K562 (cell line): ENCODE measurements at regions not wholly inside any gene's neighbourhood (a gene's known extent, or its start where the extent isn't known, plus 50 kb on each side); places are given as distances from the start of the nearest gene placed in this dataset.

Experiments used
- ATAC-seq: fragments of 200-7000 bp; cut with Tn5 transposase; 3 replicates; pipeline ENCODE4 v1.9.1; 2020; ENCODE audit warnings: moderate library complexity
- BruUV-seq: library from RNA; stranded (reverse); fragments of 400-500 nt; replicated peaks from 2 replicates; lab custom pipeline; 2021; lab: Mats Ljungman, UMichigan
- CTCF ChIA-PET: fragments of 300-600 bp; formaldehyde crosslinking; extraction: SDS; loops from one replicate; lab custom pipeline; 2021; ENCODE audit warnings: low intra/inter-chr PET ratio; lab: Yijun Ruan, JAX
- POLR2A ChIA-PET: fragments of 300-600, 350-650 bp; sonication (Branson Sonifier 250); formaldehyde crosslinking; extraction: SDS; loops from one replicate; lab custom pipeline; 2021; ENCODE audit warnings: antibody characterized with exemption, inconsistent platforms; lab: Yijun Ruan, JAX
- DNase-seq, 4 experiments: peaks; one replicate each; pipeline versions ENCODE4 v3.0.0 to v3.0.0-alpha.2; 2011 to 2018; ENCODE audit warnings: low spot score in 3 of 4, mixed read lengths in 3 of 4; ENCODE audit errors: extremely low read depth in 1 of 4
- FAIRE-seq: peaks from 2 replicates; lab custom pipeline; 2011; peaks lifted over from hg19 to GRCh38; lab: Jason Lieb, UNC
- H2AFZ ChIP-seq: 2 replicates; pipeline ENCODE4 v1.6.0; 2011; ENCODE audit warnings: low read depth, low read length, control low read depth, inconsistent platforms
- H3K27ac ChIP-seq: fragments of 200-600 bp; 3 replicates; pipeline ENCODE4 v1.8.0; 2011; ENCODE audit warnings: low read depth, mild to moderate bottlenecking, control low read depth, inconsistent platforms, low read length, moderate library complexity, mixed read lengths; ENCODE audit errors: extremely low read depth
- H3K27me3 ChIP-seq, 2 experiments: fragments of 300-600 bp in 1 of 2; 2 replicates in 1 of 2; 3 replicates in 1 of 2; pipeline versions ENCODE4 v1.6.0 to v1.8.0; 2011; ENCODE audit warnings: inconsistent platforms in 2 of 2, low read length in 2 of 2, mild to moderate bottlenecking in 1 of 2, mixed read lengths in 1 of 2, moderate library complexity in 1 of 2; ENCODE audit not compliant: control insufficient read depth in 2 of 2, insufficient read depth in 2 of 2
- H3K36me3 ChIP-seq: fragments of 300-600 bp; 3 replicates; pipeline ENCODE4 v1.8.0; 2011; ENCODE audit warnings: mild to moderate bottlenecking, low read length, inconsistent platforms; ENCODE audit not compliant: control insufficient read depth, insufficient read depth
- H3K4me1 ChIP-seq, 2 experiments: fragments of 200-600 bp in 1 of 2; replicated peaks in 1 of 2; 2 replicates in 1 of 2; 3 replicates in 1 of 2; pipeline versions ENCODE4 v1.5.1 to v1.8.0; 2011; ENCODE audit warnings: inconsistent platforms in 2 of 2, low read length in 2 of 2, mild to moderate bottlenecking in 1 of 2, mixed read lengths in 1 of 2, moderate library complexity in 1 of 2; ENCODE audit not compliant: control insufficient read depth in 2 of 2, insufficient read depth in 2 of 2
- H3K4me2 ChIP-seq: 2 replicates; pipeline ENCODE4 v1.6.1; 2011; ENCODE audit warnings: low read length, control low read depth, inconsistent platforms, mixed read lengths; ENCODE audit not compliant: insufficient read depth
- H3K4me3 ChIP-seq: fragments of 200-600 bp; sonication (generic), shearing (Covaris generic); 2 replicates; pipeline ENCODE4 v1.5.1; 2016; ENCODE audit warnings: control low read depth, inconsistent platforms
- H3K79me2 ChIP-seq: fragments of 200-600 bp; 3 replicates; pipeline ENCODE4 v1.8.0; 2011; ENCODE audit warnings: low read length, inconsistent platforms; ENCODE audit not compliant: control insufficient read depth, insufficient read depth
- H3K9ac ChIP-seq, 2 experiments: 2 replicates each; pipeline versions ENCODE4 v1.6.0 to v1.6.1; 2011; ENCODE audit warnings: low read depth in 2 of 2, low read length in 2 of 2, control low read depth in 1 of 2, inconsistent platforms in 1 of 2, mild to moderate bottlenecking in 1 of 2, mixed read lengths in 1 of 2; ENCODE audit not compliant: insufficient read depth in 1 of 2
- H3K9me1 ChIP-seq: one replicate; pipeline ENCODE4 v1.6.0; 2011; ENCODE audit warnings: inconsistent platforms, mild to moderate bottlenecking, low read length, moderate library complexity; ENCODE audit not compliant: control insufficient read depth, insufficient read depth
- H3K9me3 ChIP-seq: replicated peaks from 2 replicates; pipeline ENCODE4 v1.5.1; 2011; ENCODE audit warnings: low read depth, low read length, inconsistent platforms; ENCODE audit not compliant: control insufficient read depth, insufficient read depth
- H4K20me1 ChIP-seq: replicated peaks from 2 replicates; pipeline ENCODE4 v1.6.1; 2011; ENCODE audit warnings: low read length, inconsistent platforms, mixed read lengths; ENCODE audit not compliant: control insufficient read depth, insufficient read depth
- CBX1 ChIP-seq: sonication (generic); IDR thresholded peaks from 2 replicates; pipeline ENCODE4 v1.6.1; 2016; ENCODE audit warnings: antibody characterized with exemption, low read depth, mild to moderate bottlenecking
- CXXC5 ChIP-seq: fragments of 250-450 bp; sonication (Bioruptor Pico); IDR thresholded peaks from 2 replicates; pipeline ENCODE4 v1.8.0; 2022; ENCODE audit warnings: inconsistent platforms, mild to moderate bottlenecking, moderate library complexity
- DPF2 ChIP-seq: fragments of 450-650 bp; IDR thresholded peaks from 2 replicates; pipeline ENCODE4 v1.6.1; 2016
- HDAC8 ChIP-seq: fragments of 450-650 bp; IDR thresholded peaks from 2 replicates; pipeline ENCODE4 v1.6.1; 2016; ENCODE audit warnings: mild to moderate bottlenecking, missing genetic modification characterization, moderate library complexity, missing compliant biosample characterization
- HLTF ChIP-seq: fragments of 450-650 bp; IDR thresholded peaks from 2 replicates; pipeline ENCODE4 v1.6.1; 2016
- NR3C1 ChIP-seq: sonication (generic); formaldehyde crosslinking; IDR thresholded peaks from 2 replicates; pipeline ENCODE4 v1.8.1; 2022; ENCODE audit warnings: missing genetic modification reagents
- PBX2 ChIP-seq, 2 experiments: IDR thresholded peaks in 1 of 2; conservative IDR thresholded peaks in 1 of 2; 2 replicates each; pipeline ENCODE4 v1.6.1; 2016; ENCODE audit warnings: low read depth in 2 of 2, mild to moderate bottlenecking in 1 of 2, missing compliant biosample characterization in 1 of 2, missing genetic modification characterization in 1 of 2, moderate library complexity in 1 of 2
- SRSF9 ChIP-seq: fragments of 200-400 bp; formaldehyde crosslinking; IDR thresholded peaks from 2 replicates; pipeline ENCODE4 v1.6.1; 2017; ENCODE audit warnings: low read depth, low read length, borderline replicate concordance
- TCF7L2 ChIP-seq: fragments of 150-350 bp; IDR thresholded peaks from 2 replicates; pipeline ENCODE4 v1.6.1; 2016; ENCODE audit warnings: low read depth, mild to moderate bottlenecking, low read length, moderate library complexity
- ZNF134 ChIP-seq: fragments of 250-450 bp; sonication (Bioruptor Pico); conservative IDR thresholded peaks from 2 replicates; pipeline ENCODE4 v1.4.0; 2020
- ZNF586 ChIP-seq: fragments of 450-650 bp; formaldehyde crosslinking; conservative IDR thresholded peaks from 2 replicates; pipeline ENCODE4 v1.4.0; 2020; ENCODE audit warnings: mild to moderate bottlenecking, moderate library complexity
- WGBS: fragments of 100-300 bp; shearing (Covaris generic); methylation state at CpG from one replicate; pipeline ENCODE4 v1.1.6; 2016; ENCODE audit warnings: low coverage, mixed read lengths; ENCODE audit not compliant: insufficient coverage; ENCODE audit errors: missing lambda C conversion rate; 5-methylcytosine and 5-hydroxymethylcytosine counted together
- in situ Hi-C: fragments of 300-500 bp; cut with MboI; formaldehyde crosslinking; loops from 4 replicates; pipeline ENCODE4 v1.15.0; 2018; ENCODE audit warnings: inconsistent platforms, mixed read lengths
- intact Hi-C: fragments of 100-400 bp; cut with micrococcal nuclease; formaldehyde crosslinking; loops from 2 replicates; pipeline ENCODE4 v1.14.2; 2022
- TF ChIP-seq, protein P1 (sequence below): fragments of 200-800 bp; sonication (Bioruptor generic); IDR thresholded peaks from 2 replicates; pipeline ENCODE4 v1.6.1; 2017; ENCODE audit warnings: missing genetic modification characterization, missing compliant biosample characterization
- TF ChIP-seq, protein P2 (sequence below): IDR thresholded peaks from 2 replicates; pipeline ENCODE4 v1.6.1; 2014; ENCODE audit warnings: antibody characterized with exemption

DNA sequence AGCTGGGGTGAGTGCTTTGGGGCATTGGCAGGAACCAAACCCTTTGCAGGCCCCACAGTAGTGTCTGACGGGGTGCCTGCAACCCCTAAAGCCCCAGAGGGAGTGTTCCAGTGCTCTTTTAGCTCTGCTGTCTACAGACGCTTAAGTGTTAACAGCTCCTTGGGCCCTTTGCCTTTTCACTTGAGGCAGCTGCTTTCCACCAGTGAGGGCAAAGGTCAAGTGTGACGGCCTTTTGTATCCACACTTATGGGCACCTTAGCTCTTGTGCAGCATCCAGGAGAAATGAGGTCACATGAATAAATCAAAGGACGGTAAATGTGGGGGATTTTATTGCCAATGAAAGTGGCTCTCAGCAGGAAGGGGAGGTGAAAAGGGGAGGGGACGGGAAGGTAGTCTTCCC is 241.4 kb upstream of the PCSK5 start:
- ChIA-PET POLR2A (no interaction called here), CTCF (no interaction called here)
- no TSS peak for BruUV-seq

More for the DNA sequence above, 241.4 kb upstream of the PCSK5 start:
- intact Hi-C loops: no loop called here
- no peaks in the 10 kb centered on the region for H3K9me3 ChIP-seq
- no peak overlapping the region for H2AFZ ChIP-seq
- H3K27me3 ChIP-seq: no peaks in the 10 kb centered on the region
- H3K36me3 ChIP-seq: no peaks in the 10 kb centered on the region
- TF ChIP-seq DPF2 (no peak), HDAC8 (tag) (no peak), TCF7L2 (no peak), SRSF9 (no peak), CXXC5 (CRISPR knock-in tag) (no peak), NR3C1 (CRISPR knock-in tag) (no peak), ZNF134 (CRISPR knock-in tag) (no peak), HLTF (no peak), PBX2 (CRISPR knock-in tag; IDR thresholded peaks at IDR 0.05; ENCODE audit: low read depth) (no peak), PBX2 (tag; conservative IDR thresholded peaks at IDR 0.05; ENCODE audit: low read depth) (no peak), CBX1 (no peak), ZNF586 (no peak)
- TF ChIP-seq, protein P1, sequence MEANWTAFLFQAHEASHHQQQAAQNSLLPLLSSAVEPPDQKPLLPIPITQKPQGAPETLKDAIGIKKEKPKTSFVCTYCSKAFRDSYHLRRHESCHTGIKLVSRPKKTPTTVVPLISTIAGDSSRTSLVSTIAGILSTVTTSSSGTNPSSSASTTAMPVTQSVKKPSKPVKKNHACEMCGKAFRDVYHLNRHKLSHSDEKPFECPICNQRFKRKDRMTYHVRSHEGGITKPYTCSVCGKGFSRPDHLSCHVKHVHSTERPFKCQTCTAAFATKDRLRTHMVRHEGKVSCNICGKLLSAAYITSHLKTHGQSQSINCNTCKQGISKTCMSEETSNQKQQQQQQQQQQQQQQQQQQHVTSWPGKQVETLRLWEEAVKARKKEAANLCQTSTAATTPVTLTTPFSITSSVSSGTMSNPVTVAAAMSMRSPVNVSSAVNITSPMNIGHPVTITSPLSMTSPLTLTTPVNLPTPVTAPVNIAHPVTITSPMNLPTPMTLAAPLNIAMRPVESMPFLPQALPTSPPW (CRISPR knock-in tag): no peak
- TF ChIP-seq, protein P2, sequence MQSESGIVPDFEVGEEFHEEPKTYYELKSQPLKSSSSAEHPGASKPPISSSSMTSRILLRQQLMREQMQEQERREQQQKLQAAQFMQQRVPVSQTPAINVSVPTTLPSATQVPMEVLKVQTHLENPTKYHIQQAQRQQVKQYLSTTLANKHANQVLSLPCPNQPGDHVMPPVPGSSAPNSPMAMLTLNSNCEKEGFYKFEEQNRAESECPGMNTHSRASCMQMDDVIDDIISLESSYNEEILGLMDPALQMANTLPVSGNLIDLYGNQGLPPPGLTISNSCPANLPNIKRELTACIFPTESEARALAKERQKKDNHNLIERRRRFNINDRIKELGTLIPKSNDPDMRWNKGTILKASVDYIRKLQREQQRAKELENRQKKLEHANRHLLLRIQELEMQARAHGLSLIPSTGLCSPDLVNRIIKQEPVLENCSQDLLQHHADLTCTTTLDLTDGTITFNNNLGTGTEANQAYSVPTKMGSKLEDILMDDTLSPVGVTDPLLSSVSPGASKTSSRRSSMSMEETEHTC: no peak
- TF ChIP-seq, all 486 proteins: peak for 0
- Histone ChIP-seq H3K4me1 (no peaks in the 10 kb centered on the region), H3K27ac (no peak overlapping the region), H3K79me2 (no peaks in the 10 kb centered on the region), H4K20me1 (no peaks in the 10 kb centered on the region), H3K9ac (no peak overlapping the region), H3K9me1 (no peaks in the 10 kb centered on the region), H3K4me3 (no peak overlapping the region), H3K4me2 (no peak overlapping the region)
- DNase-seq (no peak), ATAC-seq (no peak), FAIRE-seq (no peak)
- in situ Hi-C loops: no loop called here
- 0% methylated on average over 3 of the region's 5 CpGs for WGBS
